Upper lobe of right lung (tissue), 1 donor: ENCODE measurements at regions not wholly inside any gene's neighbourhood (a gene's known extent, or its start where the extent isn't known, plus 50 kb on each side); places are given as distances from the start of the nearest gene placed in this dataset.

ENCODE experiments used
- ATAC-seq: fragments of 200-7000 bp; cut with Tn5 transposase; one replicate; pipeline ENCODE4 v1.9.1; 2020; ENCODE audit warnings: mild to moderate bottlenecking, moderate library complexity
- DNase-seq: peaks from one replicate; pipeline ENCODE4 v3.0.0-alpha.2; 2020
- H3K27ac ChIP-seq: fragments of 200-600 bp; one replicate; pipeline ENCODE4 v1.8.0; 2022
- H3K27me3 ChIP-seq: fragments of 200-600 bp; one replicate; pipeline ENCODE4 v1.8.0; 2022; ENCODE audit warnings: mild to moderate bottlenecking
- H3K36me3 ChIP-seq: fragments of 200-600 bp; one replicate; pipeline ENCODE4 v1.8.0; 2022
- H3K4me1 ChIP-seq: fragments of 200-600 bp; one replicate; pipeline ENCODE4 v1.8.0; 2022
- H3K4me3 ChIP-seq: fragments of 200-600 bp; one replicate; pipeline ENCODE4 v1.8.0; 2022; ENCODE audit warnings: mild to moderate bottlenecking
- H3K9me3 ChIP-seq: fragments of 200-600 bp; one replicate; pipeline ENCODE4 v1.8.0; 2022
- CTCF ChIP-seq: fragments of 200-600 bp; IDR thresholded peaks from one replicate; pipeline ENCODE4 v1.8.0; 2022; ENCODE audit warnings: antibody characterized with exemption
- intact Hi-C: fragments of 100-400 bp; cut with DNase I; formaldehyde crosslinking; loops from one replicate; pipeline ENCODE4 v1.11.0; 2022
- donor health status: DM: no; HTN: yes; CAD: no; lungs with severe emphysema.

- Histone ChIP-seq H3K9me3 (no peaks in the 10 kb centered on the region), H3K4me3 (no peak overlapping the region), H3K4me1 (no peaks in the 10 kb centered on the region), H3K27me3 (no peaks in the 10 kb centered on the region), H3K36me3 (no peaks in the 10 kb centered on the region), H3K27ac (no peak overlapping the region)
- DNase-seq (no peak), ATAC-seq (no peak)
- intact Hi-C loops = no loop called here
- no peak for TF ChIP-seq CTCF
Observed at GRCh38 chr5:129387944-129388343, 72.2 kb upstream of the ADAMTS19 start.

- no peak for DNase-seq
- Histone ChIP-seq H3K4me3 (no peak overlapping the region), H3K9me3 (no peaks in the 10 kb centered on the region), H3K27me3 (no peaks in the 10 kb centered on the region), H3K4me1 (no peaks in the 10 kb centered on the region), H3K36me3 (no peaks in the 10 kb centered on the region), H3K27ac (no peak overlapping the region)
- no peak for TF ChIP-seq CTCF
- intact Hi-C loops = no loop called here
- no peak for ATAC-seq
Observed at GRCh38 chr5:129392681-129393080, 67.4 kb upstream of the ADAMTS19 start.

GRCh38 chr5:129395247-129395646, 64.9 kb upstream of the ADAMTS19 start:
- Histone ChIP-seq H3K4me3 (no peak overlapping the region), H3K36me3 (no peaks in the 10 kb centered on the region), H3K27ac (no peak overlapping the region), H3K9me3 (no peaks in the 10 kb centered on the region), H3K27me3 (no peaks in the 10 kb centered on the region), H3K4me1 (no peaks in the 10 kb centered on the region)
- TF ChIP-seq CTCF = no peak
- no peak for ATAC-seq
- no peak for DNase-seq
- intact Hi-C loops = no loop called here

GRCh38 chr5:129398026-129398678, 61.9 kb upstream of the ADAMTS19 start:
- H3K4me1 ChIP-seq = no peaks in the 10 kb centered on the region
- intact Hi-C loops = no loop called here
- H3K27me3 ChIP-seq = no peaks in the 10 kb centered on the region
- no peak for TF ChIP-seq CTCF
- no peaks in the 10 kb centered on the region for H3K36me3 ChIP-seq
- ATAC-seq (no peak), DNase-seq (no peak)
- H3K27ac ChIP-seq = no peak overlapping the region
- no peaks in the 10 kb centered on the region for H3K9me3 ChIP-seq
- H3K4me3 ChIP-seq = no peak overlapping the region

- H3K4me3 ChIP-seq = no peak overlapping the region
- H3K4me1 ChIP-seq = no peaks in the 10 kb centered on the region
- no peaks in the 10 kb centered on the region for H3K27me3 ChIP-seq
- no peaks in the 10 kb centered on the region for H3K36me3 ChIP-seq
- intact Hi-C loops = no loop called here
- no peak overlapping the region for H3K27ac ChIP-seq
- no peaks in the 10 kb centered on the region for H3K9me3 ChIP-seq
- DNase-seq (no peak), ATAC-seq (no peak)
- no peak for TF ChIP-seq CTCF
Observed at GRCh38 chr5:129399069-129399468, 61.0 kb upstream of the ADAMTS19 start.
